Caco-2 (cell line): ENCODE measurements at regions not wholly inside any gene's neighbourhood (a gene's known extent, or its start where the extent isn't known, plus 50 kb on each side); places are given as distances from the start of the nearest gene placed in this dataset.

ENCODE experiments used
- BruUV-seq: library from RNA; stranded (reverse); fragments of 400-500 nt; replicated peaks from 2 replicates; lab custom pipeline; 2021; lab: Mats Ljungman, UMichigan
- CTCF ChIA-PET: fragments of 300-600 bp; sonication (Branson Sonifier 250); formaldehyde crosslinking; loops from one replicate; lab custom pipeline; 2022; ENCODE audit warnings: antibody characterized with exemption; lab: Charles Lee
- POLR2A ChIA-PET: fragments of 300-600 bp; sonication (Branson Sonifier 250); formaldehyde crosslinking; loops from one replicate; lab custom pipeline; 2022; ENCODE audit warnings: antibody characterized with exemption; lab: Charles Lee
- DNase-seq, 2 experiments: peaks; one replicate each; pipeline versions ENCODE4 v3.0.0 to v3.0.0-alpha.2; 2020 to 2022
- H3K27me3 ChIP-seq: replicated peaks from 2 replicates; pipeline ENCODE4 v1.6.0; 2011; ENCODE audit warnings: low read length; ENCODE audit not compliant: control insufficient read depth, insufficient read depth
- H3K36me3 ChIP-seq: 2 replicates; pipeline ENCODE4 v1.5.1; 2011; ENCODE audit warnings: low read length; ENCODE audit not compliant: control insufficient read depth, insufficient read depth
- H3K4me1 ChIP-seq: fragments of 250-450 bp; sonication (Bioruptor Pico); 2 replicates; pipeline ENCODE4 v1.5.1; 2020; ENCODE audit warnings: mild to moderate bottlenecking
- H3K4me3 ChIP-seq: 2 replicates; pipeline ENCODE4 v1.5.1; 2011; ENCODE audit warnings: low read depth, mild to moderate bottlenecking, control low read depth, low read length
- H3K9me3 ChIP-seq: fragments of 250-450 bp; sonication (Bioruptor Pico); 2 replicates; pipeline ENCODE4 v1.5.1; 2020; ENCODE audit warnings: mild to moderate bottlenecking, moderate library complexity
- H3K27ac Mint-ChIP-seq: one replicate; pipeline ENCODE4 v1.8.0; 2022; ENCODE audit warnings: mixed read lengths; ENCODE audit not compliant: unreplicated experiment
- H3K27me3 Mint-ChIP-seq: one replicate; pipeline ENCODE4 v1.8.0; 2022; ENCODE audit warnings: mixed read lengths; ENCODE audit not compliant: insufficient read depth, unreplicated experiment
- H3K36me3 Mint-ChIP-seq: one replicate; pipeline ENCODE4 v1.8.0; 2022; ENCODE audit warnings: mild to moderate bottlenecking, mixed read lengths; ENCODE audit not compliant: insufficient read depth, unreplicated experiment
- H3K4me1 Mint-ChIP-seq: one replicate; pipeline ENCODE4 v1.8.0; 2022; ENCODE audit warnings: low read depth, mixed read lengths; ENCODE audit not compliant: unreplicated experiment
- H3K4me3 Mint-ChIP-seq: one replicate; pipeline ENCODE4 v1.8.0; 2022; ENCODE audit warnings: mild to moderate bottlenecking, moderate library complexity, mixed read lengths; ENCODE audit not compliant: unreplicated experiment
- H3K9me3 Mint-ChIP-seq: one replicate; pipeline ENCODE4 v1.8.0; 2022; ENCODE audit warnings: mixed read lengths; ENCODE audit not compliant: unreplicated experiment
- intact Hi-C: fragments of 100-400 bp; cut with micrococcal nuclease; formaldehyde crosslinking; loops from one replicate; pipeline ENCODE4 v1.10.0; 2022; ENCODE audit not compliant: unreplicated experiment
- TF ChIP-seq, protein P1 (sequence below), 2 experiments: fragments of 200-600 bp in 1 of 2; IDR thresholded peaks; 1 replicate in 1 of 2; 2 replicates in 1 of 2; pipeline versions ENCODE4 v1.5.1 to v1.8.0; 2011 to 2022; ENCODE audit warnings: antibody characterized with exemption in 1 of 2, control low read depth in 1 of 2, inconsistent platforms in 1 of 2, low read depth in 1 of 2, low read length in 1 of 2, mild to moderate bottlenecking in 1 of 2, moderate library complexity in 1 of 2; ENCODE audit not compliant: insufficient read depth in 1 of 2, severe bottlenecking in 1 of 2, unreplicated experiment in 1 of 2

DNA sequence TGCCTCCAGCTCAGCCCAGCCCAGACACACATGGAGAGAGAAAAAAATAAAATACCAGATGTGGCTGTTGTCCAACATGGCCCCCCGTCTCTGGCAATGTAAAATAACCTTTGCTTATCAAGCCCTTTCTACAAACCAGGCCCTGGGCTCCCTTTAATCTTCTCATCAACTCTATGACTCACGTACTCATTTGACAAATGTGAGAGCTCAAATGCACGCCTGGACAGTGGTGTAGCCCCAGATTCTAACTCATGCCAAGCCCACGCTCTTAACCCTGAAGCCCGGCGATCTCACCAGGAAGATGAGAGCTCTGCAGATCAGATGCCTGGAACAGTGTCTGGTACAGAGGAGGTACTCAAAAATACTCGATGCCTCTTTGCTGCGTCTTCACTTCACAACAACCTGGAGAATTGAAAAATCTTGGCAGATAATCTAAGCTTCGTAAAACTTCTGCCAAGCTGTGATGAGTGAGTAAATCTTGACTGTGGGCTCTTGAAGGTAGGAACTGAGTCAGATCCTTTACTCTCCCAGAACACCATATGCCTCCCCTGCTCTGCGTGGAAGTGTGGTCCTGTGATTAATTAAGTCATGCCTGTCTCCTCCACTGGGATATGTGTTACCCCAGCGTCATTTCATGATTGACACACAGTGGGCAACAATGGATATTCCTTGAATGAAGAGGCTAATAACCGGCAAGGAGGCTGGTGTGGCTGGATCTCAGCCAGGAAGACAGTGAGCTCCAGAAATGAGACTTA is 102.0 kb upstream of the FSTL4 start:
- intact Hi-C loops, result no loop called here
- no TSS peak for BruUV-seq
- TF ChIP-seq, protein P1, sequence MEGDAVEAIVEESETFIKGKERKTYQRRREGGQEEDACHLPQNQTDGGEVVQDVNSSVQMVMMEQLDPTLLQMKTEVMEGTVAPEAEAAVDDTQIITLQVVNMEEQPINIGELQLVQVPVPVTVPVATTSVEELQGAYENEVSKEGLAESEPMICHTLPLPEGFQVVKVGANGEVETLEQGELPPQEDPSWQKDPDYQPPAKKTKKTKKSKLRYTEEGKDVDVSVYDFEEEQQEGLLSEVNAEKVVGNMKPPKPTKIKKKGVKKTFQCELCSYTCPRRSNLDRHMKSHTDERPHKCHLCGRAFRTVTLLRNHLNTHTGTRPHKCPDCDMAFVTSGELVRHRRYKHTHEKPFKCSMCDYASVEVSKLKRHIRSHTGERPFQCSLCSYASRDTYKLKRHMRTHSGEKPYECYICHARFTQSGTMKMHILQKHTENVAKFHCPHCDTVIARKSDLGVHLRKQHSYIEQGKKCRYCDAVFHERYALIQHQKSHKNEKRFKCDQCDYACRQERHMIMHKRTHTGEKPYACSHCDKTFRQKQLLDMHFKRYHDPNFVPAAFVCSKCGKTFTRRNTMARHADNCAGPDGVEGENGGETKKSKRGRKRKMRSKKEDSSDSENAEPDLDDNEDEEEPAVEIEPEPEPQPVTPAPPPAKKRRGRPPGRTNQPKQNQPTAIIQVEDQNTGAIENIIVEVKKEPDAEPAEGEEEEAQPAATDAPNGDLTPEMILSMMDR (IDR thresholded peaks at IDR 0.05; ENCODE audit: insufficient read depth in 1 of 2, low read depth in 1 of 2, low read length in 1 of 2, severe bottlenecking in 1 of 2, unreplicated experiment in 1 of 2), result no peak
- DNase-seq, result no peak
- no peak overlapping the region for H3K4me3 ChIP-seq
- Mint-ChIP-seq H3K4me1 (no peaks in the 10 kb centered on the region), H3K36me3 (no peaks in the 10 kb centered on the region), H3K27ac (no peak overlapping the region), H3K4me3 (no peak overlapping the region), H3K27me3 (peaks cover 26% of the 10 kb centered on the region), H3K9me3 (no peaks in the 10 kb centered on the region)
- ChIA-PET CTCF (no interaction called here), POLR2A (no interaction called here)
- H3K9me3 ChIP-seq, result no peaks in the 10 kb centered on the region
- no peaks in the 10 kb centered on the region for H3K36me3 ChIP-seq
- H3K27me3 ChIP-seq, result no peaks in the 10 kb centered on the region; the same call in none of the 2 replicates
- H3K4me1 ChIP-seq, result no peaks in the 10 kb centered on the region

DNA sequence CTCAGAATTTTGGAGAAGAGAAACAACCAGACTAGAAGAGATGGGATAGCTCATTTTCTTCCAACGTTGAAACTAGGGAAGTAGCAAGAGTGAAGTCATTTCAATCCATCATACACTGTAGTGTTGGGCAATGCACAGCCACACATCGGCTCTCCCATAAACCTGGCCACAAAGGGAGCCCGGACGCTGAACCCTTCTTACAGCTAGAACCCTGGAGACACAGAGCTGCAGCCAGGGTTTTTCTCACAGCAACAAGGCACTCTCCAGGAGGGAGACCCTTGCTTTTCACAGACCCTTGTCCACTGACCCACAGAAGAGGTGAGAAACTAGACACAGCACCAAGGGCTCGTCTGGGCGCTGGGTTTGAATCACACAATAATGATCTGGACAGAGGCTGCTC is 101.4 kb upstream of the FSTL4 start:
- BruUV-seq, result no TSS peak
- H3K9me3 Mint-ChIP-seq, result no peaks in the 10 kb centered on the region
- ChIA-PET CTCF (no interaction called here), POLR2A (no interaction called here)
- no peak overlapping the region for H3K4me3 Mint-ChIP-seq
- no peak overlapping the region for H3K4me3 ChIP-seq
- H3K27ac Mint-ChIP-seq, result no peak overlapping the region
- H3K36me3 ChIP-seq, result no peaks in the 10 kb centered on the region
- no peak for DNase-seq
- intact Hi-C loops, result no loop called here
- TF ChIP-seq, protein P1 (IDR thresholded peaks at IDR 0.05; ENCODE audit: insufficient read depth in 1 of 2, low read depth in 1 of 2, low read length in 1 of 2, severe bottlenecking in 1 of 2, unreplicated experiment in 1 of 2), result no peak
- no peaks in the 10 kb centered on the region; the same call in none of the 2 replicates for H3K27me3 ChIP-seq
- H3K27me3 Mint-ChIP-seq, result peaks cover 26% of the 10 kb centered on the region
- no peaks in the 10 kb centered on the region for H3K4me1 ChIP-seq
- H3K36me3 Mint-ChIP-seq, result no peaks in the 10 kb centered on the region
- no peaks in the 10 kb centered on the region for H3K4me1 Mint-ChIP-seq
- H3K9me3 ChIP-seq, result no peaks in the 10 kb centered on the region

DNA sequence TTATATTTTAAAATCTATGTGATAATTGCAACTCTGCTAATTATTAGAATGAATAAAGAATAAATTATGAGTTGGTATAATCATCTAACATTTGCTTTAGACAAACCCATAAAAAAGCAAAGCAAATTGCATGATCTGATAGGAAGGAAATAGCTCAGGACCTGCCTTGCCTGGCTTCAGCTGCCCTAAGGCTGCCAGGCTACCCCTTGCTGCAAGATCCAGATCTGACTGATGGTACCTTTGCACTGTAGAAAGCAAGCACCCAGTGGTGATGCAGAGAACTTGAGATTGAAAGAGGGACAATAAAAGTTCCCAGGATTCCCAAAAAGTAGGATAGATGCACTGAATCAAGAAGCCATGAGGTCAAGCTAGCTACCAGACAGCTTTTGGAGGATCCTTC is 100.9 kb upstream of the FSTL4 start:
- no TSS peak for BruUV-seq
- Mint-ChIP-seq H3K4me3 (no peak overlapping the region), H3K4me1 (no peaks in the 10 kb centered on the region), H3K27me3 (peaks cover 24% of the 10 kb centered on the region), H3K36me3 (no peaks in the 10 kb centered on the region), H3K9me3 (no peaks in the 10 kb centered on the region), H3K27ac (no peak overlapping the region)
- DNase-seq, result no peak
- no peaks in the 10 kb centered on the region; the same call in none of the 2 replicates for H3K27me3 ChIP-seq
- ChIA-PET POLR2A (no interaction called here), CTCF (no interaction called here)
- intact Hi-C loops, result no loop called here
- TF ChIP-seq, protein P1 (IDR thresholded peaks at IDR 0.05; ENCODE audit: insufficient read depth in 1 of 2, low read depth in 1 of 2, low read length in 1 of 2, severe bottlenecking in 1 of 2, unreplicated experiment in 1 of 2), result no peak
- H3K4me1 ChIP-seq, result no peaks in the 10 kb centered on the region
- no peak overlapping the region for H3K4me3 ChIP-seq
- H3K36me3 ChIP-seq, result no peaks in the 10 kb centered on the region
- H3K9me3 ChIP-seq, result no peaks in the 10 kb centered on the region
